HFFc6 (cell line): ENCODE measurements at regions not wholly inside any gene's neighbourhood (a gene's known extent, or its start where the extent isn't known, plus 50 kb on each side); places are given as distances from the start of the nearest gene placed in this dataset.
A peak's percentile ranks its signal among the peaks of the same experiment; 100 is the strongest.

ENCODE experiments used
- DNase-seq: peaks from one replicate; pipeline ENCODE4 v3.0.0-alpha.2; 2018
- H3K27ac Mint-ChIP-seq: 2 replicates; pipeline ENCODE4 v1.8.0; 2020; ENCODE audit warnings: mild to moderate bottlenecking, mixed read lengths
- H3K27me3 Mint-ChIP-seq: 2 replicates; pipeline ENCODE4 v1.8.0; 2021; ENCODE audit warnings: mild to moderate bottlenecking, moderate library complexity, mixed read lengths; ENCODE audit not compliant: insufficient read depth
- H3K36me3 Mint-ChIP-seq: 2 replicates; pipeline ENCODE4 v1.8.0; 2021; ENCODE audit warnings: low read depth, mixed read lengths
- H3K4me1 Mint-ChIP-seq: 2 replicates; pipeline ENCODE4 v1.8.0; 2020; ENCODE audit warnings: low read depth, mixed read lengths
- H3K4me3 Mint-ChIP-seq: 2 replicates; pipeline ENCODE4 v1.8.0; 2020; ENCODE audit warnings: mild to moderate bottlenecking, moderate library complexity, mixed read lengths
- H3K9me3 Mint-ChIP-seq: 2 replicates; pipeline ENCODE4 v1.8.0; 2020; ENCODE audit warnings: mild to moderate bottlenecking, mixed read lengths
- TF ChIP-seq, protein P1 (sequence below): fragments of 200-600 bp; sonication (generic); IDR thresholded peaks from 2 replicates; pipeline ENCODE4 v1.5.0; 2021; ENCODE audit warnings: antibody characterized with exemption, mild to moderate bottlenecking

DNA sequence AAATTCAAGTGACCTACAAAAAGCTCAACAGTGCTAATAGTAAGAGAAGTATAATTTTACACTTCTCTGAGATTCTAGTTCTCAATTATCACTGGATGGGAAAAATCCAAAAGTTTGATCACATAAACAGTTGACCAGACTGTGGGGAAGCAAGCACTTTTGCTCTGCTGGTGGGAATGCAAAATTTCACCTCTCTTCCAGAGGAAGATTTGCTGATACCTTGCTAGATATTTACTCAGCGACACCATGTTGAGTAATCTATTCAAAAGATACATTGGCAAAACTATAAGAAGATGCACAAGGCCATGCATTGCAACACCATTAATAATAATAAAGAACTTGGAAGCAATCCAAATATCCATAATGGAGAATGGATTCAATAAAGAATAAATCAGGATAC, 204.4 kb downstream of the MREG start:
- Mint-ChIP-seq H3K4me3 (no peak overlapping the region), H3K27ac (no peak overlapping the region), H3K36me3 (no peaks in the 10 kb centered on the region), H3K27me3 (no peaks in the 10 kb centered on the region; the same call in 1 of the 2 replicates), H3K9me3 (no peaks in the 10 kb centered on the region), H3K4me1 (peaks cover 25% of the 10 kb centered on the region)
- TF ChIP-seq, protein P1, sequence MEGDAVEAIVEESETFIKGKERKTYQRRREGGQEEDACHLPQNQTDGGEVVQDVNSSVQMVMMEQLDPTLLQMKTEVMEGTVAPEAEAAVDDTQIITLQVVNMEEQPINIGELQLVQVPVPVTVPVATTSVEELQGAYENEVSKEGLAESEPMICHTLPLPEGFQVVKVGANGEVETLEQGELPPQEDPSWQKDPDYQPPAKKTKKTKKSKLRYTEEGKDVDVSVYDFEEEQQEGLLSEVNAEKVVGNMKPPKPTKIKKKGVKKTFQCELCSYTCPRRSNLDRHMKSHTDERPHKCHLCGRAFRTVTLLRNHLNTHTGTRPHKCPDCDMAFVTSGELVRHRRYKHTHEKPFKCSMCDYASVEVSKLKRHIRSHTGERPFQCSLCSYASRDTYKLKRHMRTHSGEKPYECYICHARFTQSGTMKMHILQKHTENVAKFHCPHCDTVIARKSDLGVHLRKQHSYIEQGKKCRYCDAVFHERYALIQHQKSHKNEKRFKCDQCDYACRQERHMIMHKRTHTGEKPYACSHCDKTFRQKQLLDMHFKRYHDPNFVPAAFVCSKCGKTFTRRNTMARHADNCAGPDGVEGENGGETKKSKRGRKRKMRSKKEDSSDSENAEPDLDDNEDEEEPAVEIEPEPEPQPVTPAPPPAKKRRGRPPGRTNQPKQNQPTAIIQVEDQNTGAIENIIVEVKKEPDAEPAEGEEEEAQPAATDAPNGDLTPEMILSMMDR, result peak; percentile 52; the same call in 1 of the 2 replicates
- DNase-seq, result no peak

GRCh38 chr2:215808194-215808593, 205.2 kb downstream of the MREG start:
- TF ChIP-seq, protein P1, result no peak
- no peaks in the 10 kb centered on the region for H3K9me3 Mint-ChIP-seq
- H3K36me3 Mint-ChIP-seq, result no peaks in the 10 kb centered on the region
- no peaks in the 10 kb centered on the region; the same call in 1 of the 2 replicates for H3K27me3 Mint-ChIP-seq
- H3K4me1 Mint-ChIP-seq, result peaks cover 22% of the 10 kb centered on the region
- no peak overlapping the region for H3K27ac Mint-ChIP-seq
- DNase-seq, result no peak
- no peak overlapping the region for H3K4me3 Mint-ChIP-seq

GRCh38 chr2:215805493-215805892, 207.9 kb downstream of the MREG start:
- DNase-seq, result no peak
- no peak overlapping the region for H3K27ac Mint-ChIP-seq
- H3K4me1 Mint-ChIP-seq, result peaks cover 10% of the 10 kb centered on the region
- TF ChIP-seq, protein P1, result no peak
- no peaks in the 10 kb centered on the region for H3K27me3 Mint-ChIP-seq
- H3K9me3 Mint-ChIP-seq, result no peaks in the 10 kb centered on the region
- H3K4me3 Mint-ChIP-seq, result no peak overlapping the region
- no peaks in the 10 kb centered on the region for H3K36me3 Mint-ChIP-seq

DNA sequence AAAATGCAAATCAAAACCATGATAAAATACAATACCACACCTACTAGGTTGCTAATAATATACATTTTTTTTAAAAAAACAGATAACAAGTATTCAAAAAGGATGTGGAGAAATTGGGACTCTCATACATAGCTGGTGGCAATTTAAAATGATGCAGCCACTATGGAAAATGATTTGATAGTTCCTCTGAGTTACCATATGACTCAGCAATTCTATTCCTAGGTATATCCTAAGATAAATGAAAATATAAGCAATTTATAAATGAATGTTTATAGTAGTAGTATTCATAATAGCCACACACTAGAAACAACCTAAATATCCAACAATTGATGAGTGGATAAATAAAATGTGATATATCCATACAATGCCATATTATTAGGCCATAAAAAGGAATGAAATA, 210.2 kb downstream of the MREG start:
- Mint-ChIP-seq H3K4me3 (no peak overlapping the region), H3K4me1 (peaks cover 9% of the 10 kb centered on the region), H3K36me3 (no peaks in the 10 kb centered on the region), H3K27ac (no peak overlapping the region), H3K27me3 (no peaks in the 10 kb centered on the region), H3K9me3 (no peaks in the 10 kb centered on the region)
- TF ChIP-seq, protein P1, result no peak
- DNase-seq, result no peak

DNA sequence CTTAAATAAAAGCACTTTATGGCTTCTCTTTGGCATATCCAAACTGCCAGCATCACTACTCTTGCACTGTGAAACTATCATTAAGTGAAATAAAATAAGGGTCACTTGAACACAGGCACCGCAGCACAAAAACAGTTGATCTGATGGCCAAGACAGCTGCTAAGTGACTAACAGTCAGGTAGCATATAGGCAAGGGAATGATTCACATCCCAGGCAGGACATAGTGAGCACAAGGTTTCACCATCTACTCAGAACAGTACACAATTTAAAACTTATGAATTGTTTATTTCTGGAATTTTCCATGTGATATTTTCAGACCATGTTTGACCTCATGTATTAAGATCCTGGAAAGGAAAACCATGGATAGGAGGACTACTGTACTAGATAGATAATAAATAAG, 214.2 kb downstream of the MREG start:
- no peak for DNase-seq
- Mint-ChIP-seq H3K27ac (no peak overlapping the region), H3K4me3 (no peak overlapping the region), H3K4me1 (peaks cover 40% of the 10 kb centered on the region), H3K36me3 (no peaks in the 10 kb centered on the region), H3K27me3 (peaks cover 2% of the 10 kb centered on the region), H3K9me3 (no peaks in the 10 kb centered on the region)
- TF ChIP-seq, protein P1, result no peak

DNA sequence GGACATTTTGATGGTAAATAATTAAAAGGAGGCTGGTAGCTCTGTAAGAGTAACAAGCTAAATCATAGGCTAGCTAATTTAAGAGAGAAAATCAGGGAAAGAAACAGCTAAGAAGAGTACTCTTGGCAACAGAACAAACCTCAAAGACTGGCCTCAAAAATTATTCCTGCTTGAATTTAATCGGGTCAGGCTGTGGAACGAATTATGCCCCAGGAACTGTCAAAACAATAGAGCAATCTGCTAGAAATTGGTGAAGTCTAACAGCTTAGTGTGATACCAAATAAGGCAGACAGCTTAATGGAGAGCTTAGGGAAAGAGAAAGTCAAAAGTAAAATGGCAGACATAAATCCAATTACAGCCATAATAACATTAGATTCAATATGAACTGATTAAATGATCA, 215.7 kb downstream of the MREG start:
- H3K36me3 Mint-ChIP-seq, result no peaks in the 10 kb centered on the region
- peaks cover 51% of the 10 kb centered on the region for H3K4me1 Mint-ChIP-seq
- H3K27me3 Mint-ChIP-seq, result peaks cover 2% of the 10 kb centered on the region
- no peak overlapping the region for H3K4me3 Mint-ChIP-seq
- TF ChIP-seq, protein P1, result no peak
- DNase-seq, result no peak
- no peaks in the 10 kb centered on the region for H3K9me3 Mint-ChIP-seq
- H3K27ac Mint-ChIP-seq, result no peak overlapping the region
